GM21786 (cell line): ENCODE measurements at regions not wholly inside any gene's neighbourhood (a gene's known extent, or its start where the extent isn't known, plus 50 kb on each side); places are given as distances from the start of the nearest gene placed in this dataset.

Experiments used
- ATAC-seq: cut with Tn5 transposase; IDR thresholded peaks from one replicate; pipeline ENCODE4 v1.9.1; 2021; ENCODE audit not compliant: unreplicated experiment

DNA sequence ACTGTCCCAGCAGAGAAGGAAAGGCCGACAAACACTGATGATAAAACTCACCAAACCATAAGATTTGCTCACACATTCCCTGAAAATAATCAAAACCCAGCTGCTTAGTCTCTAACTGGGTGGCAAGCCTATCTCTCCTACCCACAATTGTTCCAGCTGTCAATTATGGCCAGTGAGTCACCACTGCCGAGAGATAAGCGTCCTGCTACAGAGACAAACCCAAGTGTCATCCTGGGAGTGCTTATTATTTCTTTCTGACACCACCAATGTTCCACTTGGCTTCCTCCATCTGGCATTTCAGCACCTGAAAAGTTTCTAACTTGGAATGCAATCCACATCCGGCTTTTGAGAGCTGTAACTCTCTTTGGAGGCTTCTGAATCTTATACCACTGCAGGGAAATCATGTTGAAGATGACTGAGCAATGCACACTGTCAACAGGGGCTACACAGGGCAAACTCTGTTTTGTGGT is 51.5 kb upstream of the VAV3 start:
- no peak for ATAC-seq
